Keratinocyte (primary cell): ENCODE measurements at regions not wholly inside any gene's neighbourhood (a gene's known extent, or its start where the extent isn't known, plus 50 kb on each side); places are given as distances from the start of the nearest gene placed in this dataset.

ENCODE experiments used
- DNase-seq: peaks from one replicate; pipeline ENCODE4 v3.0.0-alpha.2; 2011; ENCODE audit warnings: low read depth, missing footprints, low spot score
- FAIRE-seq: peaks from 2 replicates; lab custom pipeline; 2011; peaks lifted over from hg19 to GRCh38; lab: Jason Lieb, UNC
- H2AFZ ChIP-seq: 2 replicates; pipeline ENCODE4 v1.6.0; 2012; ENCODE audit warnings: low read length, control low read depth, inconsistent platforms; ENCODE audit not compliant: control insufficient read depth
- H3K27ac ChIP-seq: 2 replicates; pipeline ENCODE4 v1.5.1; 2011; ENCODE audit warnings: low read length; ENCODE audit not compliant: control insufficient read depth, insufficient read depth
- H3K27me3 ChIP-seq: 3 replicates; pipeline ENCODE4 v1.6.0; 2011; ENCODE audit warnings: low read length; ENCODE audit not compliant: control insufficient read depth, insufficient read depth; ENCODE audit errors: extremely low read depth
- H3K36me3 ChIP-seq, 2 experiments: 2 replicates in 1 of 2; 3 replicates in 1 of 2; pipeline ENCODE4 v1.5.1; 2011; ENCODE audit warnings: low read length in 2 of 2, mild to moderate bottlenecking in 1 of 2; ENCODE audit not compliant: control insufficient read depth in 2 of 2, insufficient read depth in 2 of 2; ENCODE audit errors: extremely low read depth in 1 of 2
- H3K4me1 ChIP-seq: 3 replicates; pipeline ENCODE4 v1.5.1; 2011; ENCODE audit warnings: low read length; ENCODE audit not compliant: control insufficient read depth, insufficient read depth; ENCODE audit errors: extremely low read depth
- H3K4me2 ChIP-seq: 3 replicates; pipeline ENCODE4 v1.6.0; 2011; ENCODE audit warnings: low read depth, low read length; ENCODE audit not compliant: control insufficient read depth, insufficient read depth; ENCODE audit errors: extremely low read depth
- H3K4me3 ChIP-seq, 3 experiments: fragments of 200-600 bp in 1 of 3; sonication (generic) in 1 of 3; 2 replicates in 2 of 3; 3 replicates in 1 of 3; pipeline ENCODE4 v1.5.1; 2011 to 2016; ENCODE audit warnings: low read length in 3 of 3, mild to moderate bottlenecking in 3 of 3, control low read depth in 2 of 3, inconsistent platforms in 1 of 3, low read depth in 1 of 3, mixed read lengths in 1 of 3, mixed run types in 1 of 3, moderate library complexity in 1 of 3; ENCODE audit not compliant: control insufficient read depth in 2 of 3, insufficient read depth in 2 of 3; ENCODE audit errors: extremely low read depth in 1 of 3
- H3K79me2 ChIP-seq: 2 replicates; pipeline ENCODE4 v1.6.0; 2012; ENCODE audit warnings: low read length; ENCODE audit not compliant: control insufficient read depth, insufficient read depth
- H3K9ac ChIP-seq: 3 replicates; pipeline ENCODE4 v1.6.0; 2011; ENCODE audit warnings: low read length; ENCODE audit not compliant: control insufficient read depth, insufficient read depth; ENCODE audit errors: extremely low read depth
- H3K9me1 ChIP-seq: 3 replicates; pipeline ENCODE4 v1.6.0; 2011; ENCODE audit warnings: low read length; ENCODE audit not compliant: control insufficient read depth, insufficient read depth; ENCODE audit errors: extremely low read depth
- H3K9me3 ChIP-seq: 2 replicates; pipeline ENCODE4 v1.5.1; 2012; ENCODE audit warnings: low read depth, low read length; ENCODE audit not compliant: control insufficient read depth
- H4K20me1 ChIP-seq: 3 replicates; pipeline ENCODE4 v1.6.0; 2011; ENCODE audit warnings: low read length; ENCODE audit not compliant: control insufficient read depth, insufficient read depth; ENCODE audit errors: extremely low read depth
- CTCF ChIP-seq, 3 experiments: IDR thresholded peaks in 1 of 3; conservative IDR thresholded peaks in 1 of 3; optimal IDR thresholded peaks in 1 of 3; 2 replicates in 2 of 3; 3 replicates in 1 of 3; pipeline versions ENCODE3 to v1.5.1; 2011; ENCODE audit warnings: low read length in 3 of 3, mild to moderate bottlenecking in 3 of 3, moderate library complexity in 2 of 3, control low read depth in 1 of 3, inconsistent platforms in 1 of 3; ENCODE audit not compliant: insufficient read depth in 2 of 3; ENCODE audit errors: extremely low read depth in 1 of 3
- EZH2 ChIP-seq: IDR thresholded peaks from one replicate; pipeline ENCODE4 v1.6.1; 2012; ENCODE audit warnings: inconsistent platforms, mild to moderate bottlenecking, low read length, moderate library complexity
- dilution Hi-C: fragments of 300-500 bp; cut with MboI; formaldehyde crosslinking; loops from one replicate; pipeline ENCODE4 v1.7.0; 2020; ENCODE audit warnings: low sequenced_read_pairs; ENCODE audit not compliant: extremely low pct_ligation_motif_present

GRCh38 chr3:127419182-127419581, 131.3 kb upstream of the PRR20G start:
- Histone ChIP-seq H3K36me3 (no peaks in the 10 kb centered on the region), H3K9me3 (no peaks in the 10 kb centered on the region), H4K20me1 (no peaks in the 10 kb centered on the region), H3K9ac (no peak overlapping the region), H3K4me3 (no peak overlapping the region), H2AFZ (no peak overlapping the region), H3K9me1 (no peaks in the 10 kb centered on the region), H3K4me1 (no peaks in the 10 kb centered on the region), H3K4me2 (no peak overlapping the region), H3K79me2 (no peaks in the 10 kb centered on the region), H3K27me3 (peaks cover 36% of the 10 kb centered on the region), H3K27ac (no peak overlapping the region)
- DNase-seq: no peak
- TF ChIP-seq CTCF (optimal IDR thresholded peaks at IDR 0.05 in 1 of 3, IDR thresholded peaks at IDR 0.05 in 1 of 3, conservative IDR thresholded peaks at IDR 0.05 in 1 of 3; ENCODE audit: extremely low read depth in 1 of 3, insufficient read depth in 2 of 3, low read length in 3 of 3): no peak
- FAIRE-seq: no peak
- dilution Hi-C loops: no loop called here

- no peak for TF ChIP-seq EZH2
- no peak for TF ChIP-seq CTCF (optimal IDR thresholded peaks at IDR 0.05 in 1 of 3, IDR thresholded peaks at IDR 0.05 in 1 of 3, conservative IDR thresholded peaks at IDR 0.05 in 1 of 3; ENCODE audit: extremely low read depth in 1 of 3, insufficient read depth in 2 of 3, low read length in 3 of 3)
- no peaks in the 10 kb centered on the region for H3K4me1 ChIP-seq
These were observed 130.8 kb upstream of the PRR20G start for GRCh38 chr3:127418560-127419147.

More at GRCh38 chr3:127418560-127419147, 130.8 kb upstream of the PRR20G start:
- H3K79me2 ChIP-seq: no peaks in the 10 kb centered on the region
- dilution Hi-C loops: no loop called here
- H3K36me3 ChIP-seq: no peaks in the 10 kb centered on the region
- no peak for FAIRE-seq
- H3K4me3 ChIP-seq: no peak overlapping the region
- H3K9me3 ChIP-seq: no peaks in the 10 kb centered on the region
- no peaks in the 10 kb centered on the region for H3K9me1 ChIP-seq
- H3K27me3 ChIP-seq: peaks cover 37% of the 10 kb centered on the region
- no peak overlapping the region for H3K4me2 ChIP-seq
- no peak overlapping the region for H2AFZ ChIP-seq
- H3K27ac ChIP-seq: no peak overlapping the region
- no peaks in the 10 kb centered on the region for H4K20me1 ChIP-seq
- no peak overlapping the region for H3K9ac ChIP-seq
- no peak for DNase-seq
